Neural cell (in vitro differentiated cells): ENCODE measurements at regions not wholly inside any gene's neighbourhood (a gene's known extent, or its start where the extent isn't known, plus 50 kb on each side); places are given as distances from the start of the nearest gene placed in this dataset.

ENCODE experiments used
- H2AFZ ChIP-seq: fragments of 200-600, 300-800 bp; sonication (generic), shearing (Covaris generic); 2 replicates; pipeline ENCODE4 v1.6.0; 2014; ENCODE audit warnings: low read depth, mild to moderate bottlenecking, antibody characterized with exemption, low read length, moderate library complexity
- H3F3A ChIP-seq: fragments of 200-600 bp; shearing (Covaris generic); 2 replicates; pipeline ENCODE4 v1.6.1; 2016; ENCODE audit warnings: mild to moderate bottlenecking, moderate library complexity, mixed read lengths, antibody characterized with exemption, low read length; ENCODE audit not compliant: insufficient read depth, poor library complexity, severe bottlenecking
- H3K27ac ChIP-seq: fragments of 200-600, 300-800 bp; sonication (generic), shearing (Covaris generic); 2 replicates; pipeline ENCODE4 v1.5.1; 2014; ENCODE audit warnings: mild to moderate bottlenecking, low read length, moderate library complexity
- H3K27me3 ChIP-seq: fragments of 300-800, 200-600 bp; sonication (generic), shearing (Covaris generic); 2 replicates; pipeline ENCODE4 v1.6.0; 2014; ENCODE audit warnings: mild to moderate bottlenecking, low read depth, low read length, moderate library complexity; ENCODE audit not compliant: insufficient read depth
- H3K36me3 ChIP-seq: fragments of 300-800, 200-600 bp; sonication (generic), shearing (Covaris generic); 2 replicates; pipeline ENCODE4 v1.5.1; 2014; ENCODE audit warnings: mild to moderate bottlenecking, antibody characterized with exemption, low read length, moderate library complexity; ENCODE audit not compliant: insufficient read depth
- H3K4me2 ChIP-seq: fragments of 300-800, 200-600 bp; sonication (generic), shearing (Covaris generic); 2 replicates; pipeline ENCODE4 v1.6.0; 2014; ENCODE audit warnings: mild to moderate bottlenecking, low read length
- H3K4me3 ChIP-seq: fragments of 300-800, 200-600 bp; sonication (generic), shearing (Covaris generic); 2 replicates; pipeline ENCODE4 v1.5.1; 2014; ENCODE audit warnings: mild to moderate bottlenecking, low read length, moderate library complexity
- H3K79me2 ChIP-seq: fragments of 200-600 bp; shearing (Covaris generic); replicated peaks from 2 replicates; pipeline ENCODE4 v1.6.0; 2014; ENCODE audit warnings: mild to moderate bottlenecking, low read length, moderate library complexity; ENCODE audit not compliant: insufficient read depth
- H3K9ac ChIP-seq: fragments of 300-800, 200-600 bp; sonication (generic), shearing (Covaris generic); 2 replicates; pipeline ENCODE4 v1.6.1; 2016; ENCODE audit warnings: mild to moderate bottlenecking, low read length, mixed read lengths
- H3K9me2 ChIP-seq: fragments of 200-600 bp; shearing (Covaris generic); 2 replicates; pipeline ENCODE4 v1.6.1; 2016; ENCODE audit warnings: mild to moderate bottlenecking, low read length, mixed read lengths; ENCODE audit not compliant: insufficient read depth
- H3K9me3 ChIP-seq: fragments of 200-600, 300-800 bp; sonication (generic), shearing (Covaris generic); 2 replicates; pipeline ENCODE4 v1.6.1; 2016; ENCODE audit warnings: mild to moderate bottlenecking, mixed run types, low read length, moderate library complexity, mixed read lengths
- H4K20me1 ChIP-seq: fragments of 200-600 bp; shearing (Covaris generic); 2 replicates; pipeline ENCODE4 v1.6.1; 2016; ENCODE audit warnings: mild to moderate bottlenecking, mixed run types; ENCODE audit not compliant: insufficient read depth
- CTCF ChIP-seq: fragments of 450-650 bp; IDR thresholded peaks from 2 replicates; pipeline ENCODE4 v1.5.1; 2014; ENCODE audit warnings: antibody characterized with exemption, mild to moderate bottlenecking, moderate library complexity; ENCODE audit not compliant: poor library complexity, severe bottlenecking
- EP300 ChIP-seq: fragments of 450-650 bp; conservative IDR thresholded peaks from 2 replicates; pipeline ENCODE4 v1.6.1; 2014; ENCODE audit warnings: antibody characterized with exemption, mild to moderate bottlenecking, moderate library complexity; ENCODE audit not compliant: poor library complexity, severe bottlenecking
- EZH2 ChIP-seq: fragments of 200-600, 300-800 bp; shearing (Covaris generic), sonication (generic); IDR thresholded peaks from 2 replicates; pipeline ENCODE4 v1.6.1; 2014; ENCODE audit warnings: antibody characterized with exemption, low read length, borderline replicate concordance, mild to moderate bottlenecking; ENCODE audit not compliant: insufficient read depth, poor library complexity, severe bottlenecking
- MXI1 ChIP-seq: fragments of 450-650 bp; conservative IDR thresholded peaks from 2 replicates; pipeline ENCODE4 v1.6.1; 2014; ENCODE audit warnings: antibody characterized with exemption, mild to moderate bottlenecking; ENCODE audit not compliant: poor library complexity, severe bottlenecking
- POLR2AphosphoS5 ChIP-seq: IDR thresholded peaks from 2 replicates; pipeline ENCODE4 v1.6.1; 2012
- RAD21 ChIP-seq: fragments of 450-650 bp; conservative IDR thresholded peaks from 2 replicates; pipeline ENCODE4 v1.6.1; 2014; ENCODE audit warnings: antibody characterized with exemption, mild to moderate bottlenecking, moderate library complexity
- SMC3 ChIP-seq: fragments of 450-650 bp; conservative IDR thresholded peaks from 2 replicates; pipeline ENCODE4 v1.6.1; 2014; ENCODE audit warnings: antibody characterized with exemption, mild to moderate bottlenecking, moderate library complexity; ENCODE audit not compliant: poor library complexity
- TAF1 ChIP-seq: IDR thresholded peaks from 2 replicates; pipeline ENCODE4 v1.6.1; 2012; ENCODE audit warnings: low read depth
- TF ChIP-seq, protein P1 (sequence below): IDR thresholded peaks from 2 replicates; pipeline ENCODE4 v1.6.1; 2012; ENCODE audit warnings: borderline replicate concordance

DNA sequence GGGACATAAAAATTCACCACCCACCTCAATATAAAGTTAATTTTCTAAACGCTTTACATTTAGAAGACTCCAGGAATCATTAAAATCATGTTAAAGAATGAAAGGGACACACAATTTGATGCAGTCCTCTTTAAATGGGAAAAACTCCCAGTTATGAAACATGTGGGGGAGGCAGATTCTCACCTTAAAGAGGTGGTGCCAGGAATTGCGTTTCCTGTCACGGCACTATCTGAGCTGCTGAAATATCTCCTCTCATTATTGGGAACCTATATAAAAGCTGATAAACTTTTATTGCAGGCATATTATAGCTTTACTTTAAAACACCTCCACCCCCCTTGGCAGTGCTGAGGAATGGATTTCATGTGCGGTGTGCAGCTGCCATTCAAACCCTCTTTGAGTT lies 94.8 kb upstream of the SORCS3 start:
- H2AFZ ChIP-seq: no peak overlapping the region
- H3K27ac ChIP-seq: no peak overlapping the region
- H3K9ac ChIP-seq: no peak overlapping the region
- H3K9me3 ChIP-seq: no peaks in the 10 kb centered on the region
- no peak for TF ChIP-seq MXI1
- no peak for TF ChIP-seq CTCF
- no peak for TF ChIP-seq EP300
- TF ChIP-seq, protein P1, sequence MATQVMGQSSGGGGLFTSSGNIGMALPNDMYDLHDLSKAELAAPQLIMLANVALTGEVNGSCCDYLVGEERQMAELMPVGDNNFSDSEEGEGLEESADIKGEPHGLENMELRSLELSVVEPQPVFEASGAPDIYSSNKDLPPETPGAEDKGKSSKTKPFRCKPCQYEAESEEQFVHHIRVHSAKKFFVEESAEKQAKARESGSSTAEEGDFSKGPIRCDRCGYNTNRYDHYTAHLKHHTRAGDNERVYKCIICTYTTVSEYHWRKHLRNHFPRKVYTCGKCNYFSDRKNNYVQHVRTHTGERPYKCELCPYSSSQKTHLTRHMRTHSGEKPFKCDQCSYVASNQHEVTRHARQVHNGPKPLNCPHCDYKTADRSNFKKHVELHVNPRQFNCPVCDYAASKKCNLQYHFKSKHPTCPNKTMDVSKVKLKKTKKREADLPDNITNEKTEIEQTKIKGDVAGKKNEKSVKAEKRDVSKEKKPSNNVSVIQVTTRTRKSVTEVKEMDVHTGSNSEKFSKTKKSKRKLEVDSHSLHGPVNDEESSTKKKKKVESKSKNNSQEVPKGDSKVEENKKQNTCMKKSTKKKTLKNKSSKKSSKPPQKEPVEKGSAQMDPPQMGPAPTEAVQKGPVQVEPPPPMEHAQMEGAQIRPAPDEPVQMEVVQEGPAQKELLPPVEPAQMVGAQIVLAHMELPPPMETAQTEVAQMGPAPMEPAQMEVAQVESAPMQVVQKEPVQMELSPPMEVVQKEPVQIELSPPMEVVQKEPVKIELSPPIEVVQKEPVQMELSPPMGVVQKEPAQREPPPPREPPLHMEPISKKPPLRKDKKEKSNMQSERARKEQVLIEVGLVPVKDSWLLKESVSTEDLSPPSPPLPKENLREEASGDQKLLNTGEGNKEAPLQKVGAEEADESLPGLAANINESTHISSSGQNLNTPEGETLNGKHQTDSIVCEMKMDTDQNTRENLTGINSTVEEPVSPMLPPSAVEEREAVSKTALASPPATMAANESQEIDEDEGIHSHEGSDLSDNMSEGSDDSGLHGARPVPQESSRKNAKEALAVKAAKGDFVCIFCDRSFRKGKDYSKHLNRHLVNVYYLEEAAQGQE: no peak
- TF ChIP-seq RAD21: no peak
- TF ChIP-seq SMC3: no peak
- no peak for TF ChIP-seq POLR2AphosphoS5
- H3K4me3 ChIP-seq: no peak overlapping the region
- H3K79me2 ChIP-seq: no peaks in the 10 kb centered on the region
- no peaks in the 10 kb centered on the region for H3K36me3 ChIP-seq
- H3K9me2 ChIP-seq: no peaks in the 10 kb centered on the region
- no peaks in the 10 kb centered on the region for H4K20me1 ChIP-seq
- no peak overlapping the region for H3K4me2 ChIP-seq
- no peaks in the 10 kb centered on the region for H3K27me3 ChIP-seq
- H3F3A ChIP-seq: no peaks in the 10 kb centered on the region

- Histone ChIP-seq H3K4me3 (no peak overlapping the region), H2AFZ (no peak overlapping the region), H3K4me2 (no peak overlapping the region), H3K27me3 (no peaks in the 10 kb centered on the region), H4K20me1 (no peaks in the 10 kb centered on the region), H3F3A (no peaks in the 10 kb centered on the region), H3K9ac (no peak overlapping the region), H3K27ac (no peak overlapping the region), H3K79me2 (no peaks in the 10 kb centered on the region), H3K36me3 (no peaks in the 10 kb centered on the region), H3K9me2 (no peaks in the 10 kb centered on the region), H3K9me3 (no peaks in the 10 kb centered on the region)
- TF ChIP-seq MXI1 (no peak), TAF1 (no peak), POLR2AphosphoS5 (no peak), EZH2 (no peak), EP300 (no peak), SMC3 (no peak)
- TF ChIP-seq, protein P1: no peak
These were observed 94.3 kb upstream of the SORCS3 start for GRCh38 chr10:104546756-104547155.
